ENCODE measurements at regions not wholly inside any gene's neighbourhood (a gene's known extent, or its start where the extent isn't known, plus 50 kb on each side); places are given as distances from the start of the nearest gene placed in this dataset.
"Not testable (repeated sequence)": the region's sequence is repeated elsewhere in the genome, so short reads cannot be mapped to it uniquely, and the experiment has no call there.

GRCh38 chr10:64175271-64175962 lies 654.2 kb downstream of the REEP3 start:
- Histone ChIP-seq H3K36me3 (no peaks in the 10 kb centered on the region), H3K27me3 (no peaks in the 10 kb centered on the region), H3K4me3 (no peak overlapping the region), H3K4me1 (no peaks in the 10 kb centered on the region), H3K27ac (no peak overlapping the region), H3K9me3 (no peaks in the 10 kb centered on the region)
- intact Hi-C loops (cut with DNase I) = no loop called here
- no peak for DNase-seq
- WGBS, 2 donors = 82 to 90% methylated on average over 4 of the region's 4 CpGs
- TF ChIP-seq CTCF (IDR thresholded peaks at IDR 0.05) = no peak

GRCh38 chr10:64182671-64183070 lies 661.5 kb downstream of the REEP3 start:
- TF ChIP-seq POLR2A (IDR thresholded peaks at IDR 0.05) (no peak), CTCF (IDR thresholded peaks at IDR 0.05) (no peak), POLR2AphosphoS5 (IDR thresholded peaks at IDR 0.05) (no peak), EP300 (IDR thresholded peaks at IDR 0.05) (no peak)
- H3K4me1 ChIP-seq = no peaks in the 10 kb centered on the region
- no peaks in the 10 kb centered on the region for H3K27me3 ChIP-seq
- H3K9me3 ChIP-seq = no peaks in the 10 kb centered on the region
- intact Hi-C loops (cut with DNase I) = no loop called here
- DNase-seq = no peak
- no peak overlapping the region for H3K27ac ChIP-seq
- no peak overlapping the region for H3K4me3 ChIP-seq
- H3K36me3 ChIP-seq = no peaks in the 10 kb centered on the region

GRCh38 chr10:64191286-64191685 lies 670.1 kb downstream of the REEP3 start:
- DNase-seq = no peak
- Histone ChIP-seq H3K27me3 (no peaks in the 10 kb centered on the region), H3K4me3 (no peak overlapping the region), H3K4me1 (no peaks in the 10 kb centered on the region), H3K9me3 (no peaks in the 10 kb centered on the region), H3K27ac (no peak overlapping the region), H3K36me3 (no peaks in the 10 kb centered on the region)
- intact Hi-C loops (cut with DNase I) = no loop called here
- 78% methylated on average over 3 of the region's 3 CpGs for WGBS, 2 donors
- TF ChIP-seq EP300 (IDR thresholded peaks at IDR 0.05) = no peak
- TF ChIP-seq POLR2AphosphoS5 (IDR thresholded peaks at IDR 0.05) = no peak
- TF ChIP-seq POLR2A (IDR thresholded peaks at IDR 0.05) = no peak
- no peak for TF ChIP-seq CTCF (IDR thresholded peaks at IDR 0.05)

GRCh38 chr10:64196638-64197315 lies 675.6 kb downstream of the REEP3 start:
- Histone ChIP-seq H3K36me3 (no peaks in the 10 kb centered on the region), H3K4me3 (no peak overlapping the region), H3K9me3 (no peaks in the 10 kb centered on the region), H3K27me3 (no peaks in the 10 kb centered on the region), H3K27ac (no peak overlapping the region), H3K4me1 (no peaks in the 10 kb centered on the region)
- 96 to 98% methylated on average over 59 of the region's 59 CpGs for WGBS, 2 donors
- intact Hi-C loops (cut with DNase I) = no loop called here
- TF ChIP-seq EP300 (IDR thresholded peaks at IDR 0.05) = no peak
- TF ChIP-seq POLR2AphosphoS5 (IDR thresholded peaks at IDR 0.05) = no peak
- no peak for TF ChIP-seq POLR2A (IDR thresholded peaks at IDR 0.05)
- no peak for TF ChIP-seq CTCF (IDR thresholded peaks at IDR 0.05)
- no peak for DNase-seq

GRCh38 chr10:64201936-64202335 lies 680.7 kb downstream of the REEP3 start:
- DNase-seq = no peak
- WGBS, 2 donors = 13 to 61% methylated on average over 2 of the region's 2 CpGs
- intact Hi-C loops (cut with DNase I) = no loop called here

GRCh38 chr10:64204504-64204903 lies 683.3 kb downstream of the REEP3 start:
- DNase-seq; H3K27ac ChIP-seq; H3K27me3 ChIP-seq; H3K4me3 ChIP-seq; H3K9me3 ChIP-seq; intact Hi-C loops (cut with DNase I); H3K36me3 ChIP-seq; H3K4me1 ChIP-seq: not testable (repeated sequence)
- 56 to 82% methylated on average over 7 of the region's 7 CpGs for WGBS, 2 donors

More at GRCh38 chr10:64201936-64202335, 680.7 kb downstream of the REEP3 start:
- Histone ChIP-seq H3K9me3 (no peaks in the 10 kb centered on the region), H3K4me1 (no peaks in the 10 kb centered on the region), H3K27me3 (no peaks in the 10 kb centered on the region), H3K36me3 (no peaks in the 10 kb centered on the region), H3K4me3 (no peak overlapping the region), H3K27ac (no peak overlapping the region)
- no peak for TF ChIP-seq CTCF (IDR thresholded peaks at IDR 0.05)
